ENCODE measurements at regions not wholly inside any gene's neighbourhood (a gene's known extent, or its start where the extent isn't known, plus 50 kb on each side); places are given as distances from the start of the nearest gene placed in this dataset.

GRCh38 chr20:7346026-7346425 lies 578.5 kb downstream of the BMP2 start:
- H3K36me3 ChIP-seq = no peaks in the 10 kb centered on the region
- no peaks in the 10 kb centered on the region for H3K4me1 ChIP-seq
- DNase-seq = no peak
- TF ChIP-seq CTCF (IDR thresholded peaks at IDR 0.05) = no peak
- no peaks in the 10 kb centered on the region for H3K27me3 ChIP-seq
- no peak overlapping the region for H3K27ac ChIP-seq
- no peaks in the 10 kb centered on the region for H3K9me3 ChIP-seq
- no peak overlapping the region for H3K4me3 ChIP-seq
- intact Hi-C loops (cut with DNase I; ENCODE audit: low total_unique reads) = no loop called here

- Histone ChIP-seq H3K4me1 (no peaks in the 10 kb centered on the region), H3K36me3 (no peaks in the 10 kb centered on the region), H3K27me3 (no peaks in the 10 kb centered on the region), H3K9me3 (no peaks in the 10 kb centered on the region), H3K27ac (no peak overlapping the region), H3K4me3 (no peak overlapping the region)
- TF ChIP-seq CTCF (IDR thresholded peaks at IDR 0.05) = no peak
- DNase-seq = no peak
- intact Hi-C loops (cut with DNase I; ENCODE audit: low total_unique reads) = no loop called here
Measured at GRCh38 chr20:7346562-7346961, 579.1 kb downstream of the BMP2 start.

GRCh38 chr20:7347409-7347808 lies 579.9 kb downstream of the BMP2 start:
- no peak for TF ChIP-seq CTCF (IDR thresholded peaks at IDR 0.05)
- intact Hi-C loops (cut with DNase I; ENCODE audit: low total_unique reads) = no loop called here
- Histone ChIP-seq H3K9me3 (no peaks in the 10 kb centered on the region), H3K27ac (no peak overlapping the region), H3K4me3 (no peak overlapping the region), H3K36me3 (no peaks in the 10 kb centered on the region), H3K27me3 (no peaks in the 10 kb centered on the region), H3K4me1 (no peaks in the 10 kb centered on the region)
- DNase-seq = no peak

GRCh38 chr20:7348253-7348652 lies 580.8 kb downstream of the BMP2 start:
- Histone ChIP-seq H3K36me3 (no peaks in the 10 kb centered on the region), H3K9me3 (no peaks in the 10 kb centered on the region), H3K4me1 (no peaks in the 10 kb centered on the region), H3K27me3 (no peaks in the 10 kb centered on the region), H3K4me3 (no peak overlapping the region), H3K27ac (no peak overlapping the region)
- intact Hi-C loops (cut with DNase I; ENCODE audit: low total_unique reads) = no loop called here
- no peak for DNase-seq
- no peak for TF ChIP-seq CTCF (IDR thresholded peaks at IDR 0.05)

- no peaks in the 10 kb centered on the region for H3K9me3 ChIP-seq
- no peaks in the 10 kb centered on the region for H3K27me3 ChIP-seq
- DNase-seq = no peak
- no peak for TF ChIP-seq CTCF (IDR thresholded peaks at IDR 0.05)
- intact Hi-C loops (cut with DNase I; ENCODE audit: low total_unique reads) = no loop called here
- H3K4me1 ChIP-seq = no peaks in the 10 kb centered on the region
- no peaks in the 10 kb centered on the region for H3K36me3 ChIP-seq
- no peak overlapping the region for H3K4me3 ChIP-seq
- H3K27ac ChIP-seq = no peak overlapping the region
Measured at GRCh38 chr20:7352165-7352564, 584.7 kb downstream of the BMP2 start.

GRCh38 chr20:7355051-7355450 lies 585.2 kb downstream of the HAO1 start:
- H3K9me3 ChIP-seq = no peaks in the 10 kb centered on the region
- H3K4me3 ChIP-seq = no peak overlapping the region
- no peaks in the 10 kb centered on the region for H3K36me3 ChIP-seq
- H3K4me1 ChIP-seq = no peaks in the 10 kb centered on the region
- H3K27ac ChIP-seq = no peak overlapping the region
- no peak for TF ChIP-seq CTCF (IDR thresholded peaks at IDR 0.05)
- no peaks in the 10 kb centered on the region for H3K27me3 ChIP-seq
- DNase-seq = no peak
- intact Hi-C loops (cut with DNase I; ENCODE audit: low total_unique reads) = no loop called here

Data from tibial artery (tissue), 4 donors.